Testis (tissue), 2 donors: ENCODE measurements at regions not wholly inside any gene's neighbourhood (a gene's known extent, or its start where the extent isn't known, plus 50 kb on each side); places are given as distances from the start of the nearest gene placed in this dataset.

ENCODE experiments used
- POLR2A ChIP-seq: fragments of 450-650 bp; IDR thresholded peaks from one replicate; pipeline ENCODE4 v1.6.1; 2017; ENCODE audit warnings: antibody characterized with exemption, mild to moderate bottlenecking, moderate library complexity
- TF ChIP-seq, protein P1 (sequence below), 3 experiments: fragments of 450-650 bp in 2 of 3; fragments of 200-600 bp in 1 of 3; sonication (generic) in 1 of 3; IDR thresholded peaks; one replicate each; pipeline ENCODE4 v1.5.1; 2016 to 2019; ENCODE audit warnings: antibody characterized with exemption in 3 of 3, mild to moderate bottlenecking in 2 of 3, moderate library complexity in 1 of 3

DNA sequence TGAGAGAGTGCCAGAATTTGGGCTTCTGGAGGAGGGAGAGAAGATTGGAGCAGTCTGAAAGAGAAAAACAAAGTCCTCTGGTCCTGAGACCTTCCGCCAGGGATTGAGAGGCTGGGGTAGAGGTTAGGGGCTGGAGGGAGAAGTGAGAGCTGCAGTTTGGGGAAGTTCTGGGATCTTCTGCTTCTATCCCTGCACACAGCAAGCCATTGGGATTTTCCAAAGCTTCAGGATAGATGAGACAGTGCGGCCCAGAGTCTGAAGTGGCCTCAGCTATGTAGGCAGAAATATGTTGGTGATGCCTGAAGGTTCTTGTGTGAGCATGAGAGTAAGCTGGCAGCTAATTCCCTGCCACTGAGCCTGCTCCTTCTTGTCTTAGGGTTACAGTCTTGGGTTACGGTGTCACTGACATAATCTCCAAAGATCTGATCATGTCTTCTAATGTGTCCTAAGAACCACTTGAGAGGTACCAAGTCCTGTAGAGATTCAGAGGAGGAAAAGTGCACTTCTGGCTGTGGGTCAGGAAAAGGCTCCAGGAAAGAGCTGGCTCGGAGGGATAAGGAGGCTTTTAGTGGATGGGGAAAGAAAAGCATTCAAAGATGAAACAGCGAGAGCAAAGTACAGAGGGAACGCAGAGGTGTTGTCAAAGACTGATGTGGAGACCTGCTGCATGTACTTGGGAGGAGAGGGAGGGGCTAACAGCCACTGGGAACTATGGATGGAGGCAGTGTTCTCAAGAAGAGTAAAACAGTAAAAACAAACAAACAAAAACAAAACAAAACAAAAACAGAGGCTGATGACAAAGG is 131.1 kb upstream of the MYLIP start:
- TF ChIP-seq, protein P1, sequence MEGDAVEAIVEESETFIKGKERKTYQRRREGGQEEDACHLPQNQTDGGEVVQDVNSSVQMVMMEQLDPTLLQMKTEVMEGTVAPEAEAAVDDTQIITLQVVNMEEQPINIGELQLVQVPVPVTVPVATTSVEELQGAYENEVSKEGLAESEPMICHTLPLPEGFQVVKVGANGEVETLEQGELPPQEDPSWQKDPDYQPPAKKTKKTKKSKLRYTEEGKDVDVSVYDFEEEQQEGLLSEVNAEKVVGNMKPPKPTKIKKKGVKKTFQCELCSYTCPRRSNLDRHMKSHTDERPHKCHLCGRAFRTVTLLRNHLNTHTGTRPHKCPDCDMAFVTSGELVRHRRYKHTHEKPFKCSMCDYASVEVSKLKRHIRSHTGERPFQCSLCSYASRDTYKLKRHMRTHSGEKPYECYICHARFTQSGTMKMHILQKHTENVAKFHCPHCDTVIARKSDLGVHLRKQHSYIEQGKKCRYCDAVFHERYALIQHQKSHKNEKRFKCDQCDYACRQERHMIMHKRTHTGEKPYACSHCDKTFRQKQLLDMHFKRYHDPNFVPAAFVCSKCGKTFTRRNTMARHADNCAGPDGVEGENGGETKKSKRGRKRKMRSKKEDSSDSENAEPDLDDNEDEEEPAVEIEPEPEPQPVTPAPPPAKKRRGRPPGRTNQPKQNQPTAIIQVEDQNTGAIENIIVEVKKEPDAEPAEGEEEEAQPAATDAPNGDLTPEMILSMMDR (IDR thresholded peaks at IDR 0.05) = no peak
- no peak for TF ChIP-seq POLR2A
